ENCODE measurements at regions not wholly inside any gene's neighbourhood (a gene's known extent, or its start where the extent isn't known, plus 50 kb on each side); places are given as distances from the start of the nearest gene placed in this dataset.
"Not testable (repeated sequence)": the region's sequence is repeated elsewhere in the genome, so short reads cannot be mapped to it uniquely, and the experiment has no call there.

DNA sequence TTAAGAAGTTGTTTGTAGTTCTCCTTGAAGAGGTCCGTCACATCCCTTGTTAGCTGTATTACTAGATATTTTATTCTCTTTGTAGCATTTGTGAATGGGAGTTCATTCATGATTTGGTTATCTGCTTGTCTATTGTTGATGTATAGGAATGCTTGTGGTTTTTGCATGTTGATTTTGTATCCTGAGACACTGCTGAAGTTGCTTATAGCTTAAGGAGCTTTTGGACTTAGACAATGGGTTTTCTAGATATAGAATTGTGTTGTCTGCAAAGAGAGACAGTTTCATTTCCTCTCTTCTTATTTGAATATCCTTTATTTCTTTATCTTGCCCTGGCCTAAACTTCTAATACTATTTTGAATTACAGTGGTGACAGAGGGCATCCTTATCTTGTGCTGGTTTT is 52.1 kb upstream of the GRID2 start:
- ChIA-PET CTCF (no interaction called here), POLR2A (no interaction called here)
- no peak for TF ChIP-seq CTCF (IDR thresholded peaks at IDR 0.05; ENCODE audit: insufficient read depth, low read length, missing control alignments)
- H3K4me3 ChIP-seq (ENCODE audit: low read depth, low read length), result no peak overlapping the region
- DNase-seq (ENCODE audit: low read depth, low spot score), result no peak

DNA sequence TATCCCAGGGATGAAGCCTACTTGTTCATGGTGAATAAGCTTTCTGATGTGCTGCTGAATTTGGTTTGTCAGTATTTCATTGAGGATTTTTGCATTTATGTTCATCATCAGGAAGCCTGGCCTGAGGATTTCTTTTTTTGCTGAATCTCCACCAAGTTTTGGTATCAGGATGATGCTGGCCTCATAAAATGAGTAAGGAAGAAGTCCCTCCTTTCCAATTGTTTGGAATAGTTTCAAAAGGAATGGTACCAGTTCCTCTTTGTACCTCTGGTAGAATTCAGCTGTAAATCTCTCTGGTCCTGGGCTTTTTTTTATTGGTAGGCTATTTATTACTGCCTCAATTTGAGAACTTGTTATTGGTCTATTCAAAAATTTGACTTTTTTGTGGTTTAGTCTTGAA is 51.4 kb upstream of the GRID2 start:
- DNase-seq (ENCODE audit: low read depth, low spot score); CTCF ChIA-PET; H3K4me3 ChIP-seq (ENCODE audit: low read depth, low read length); POLR2A ChIA-PET: not testable (repeated sequence)

DNA sequence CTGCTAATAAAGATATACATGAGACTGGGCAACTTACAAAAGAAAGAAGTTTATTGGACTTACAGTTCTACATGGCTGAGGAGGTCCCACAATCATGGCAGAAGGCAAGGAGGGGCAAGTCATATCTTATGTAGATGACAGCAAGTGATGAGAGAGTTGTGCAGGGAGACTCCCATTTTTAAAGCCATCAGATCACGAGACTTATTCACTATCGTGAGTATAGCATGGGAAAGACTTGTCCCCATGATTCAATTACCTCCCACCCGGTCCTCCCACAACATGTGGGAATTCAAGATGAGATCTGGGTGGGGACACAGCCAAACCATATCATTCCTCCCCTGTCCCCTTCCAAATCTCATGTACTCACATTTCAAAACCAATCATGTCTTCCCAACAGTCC is 50.9 kb upstream of the GRID2 start:
- no peak for TF ChIP-seq CTCF (IDR thresholded peaks at IDR 0.05; ENCODE audit: insufficient read depth, low read length, missing control alignments)
- POLR2A ChIA-PET, result no interaction called here
- H3K4me3 ChIP-seq (ENCODE audit: low read depth, low read length), result no peak overlapping the region
- CTCF ChIA-PET, result no interaction called here
- DNase-seq (ENCODE audit: low read depth, low spot score), result no peak

GRCh38 chr4:92253550-92253949 is 50.2 kb upstream of the GRID2 start:
- ChIA-PET CTCF (no interaction called here), POLR2A (no interaction called here)
- no peak for TF ChIP-seq CTCF (IDR thresholded peaks at IDR 0.05; ENCODE audit: insufficient read depth, low read length, missing control alignments)
- no peak overlapping the region for H3K4me3 ChIP-seq (ENCODE audit: low read depth, low read length)
- DNase-seq (ENCODE audit: low read depth, low spot score), result no peak
